ENCODE measurements at regions not wholly inside any gene's neighbourhood (a gene's known extent, or its start where the extent isn't known, plus 50 kb on each side); places are given as distances from the start of the nearest gene placed in this dataset.
"Not testable (repeated sequence)": the region's sequence is repeated elsewhere in the genome, so short reads cannot be mapped to it uniquely, and the experiment has no call there.

DNA sequence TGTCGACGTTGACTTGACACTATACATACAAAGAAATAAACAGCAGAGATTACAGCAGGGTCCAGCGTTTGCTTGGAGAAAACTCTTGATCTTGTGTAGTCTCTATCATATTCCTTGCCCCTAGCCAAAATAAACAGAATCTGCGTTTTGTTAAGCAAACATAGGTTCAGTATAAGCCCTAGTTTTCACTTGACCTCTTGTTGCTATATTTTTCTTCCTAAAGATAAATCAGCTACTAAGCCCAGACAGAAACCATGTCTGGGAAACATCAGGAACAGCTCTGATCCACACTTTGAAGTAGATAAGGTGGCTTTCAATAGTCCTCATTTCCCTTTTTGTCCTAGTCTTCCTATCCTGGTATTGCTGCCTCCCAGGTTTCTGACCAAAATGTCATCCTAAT is 328.2 kb upstream of the MAGI2 start:
- TF ChIP-seq, protein P1, sequence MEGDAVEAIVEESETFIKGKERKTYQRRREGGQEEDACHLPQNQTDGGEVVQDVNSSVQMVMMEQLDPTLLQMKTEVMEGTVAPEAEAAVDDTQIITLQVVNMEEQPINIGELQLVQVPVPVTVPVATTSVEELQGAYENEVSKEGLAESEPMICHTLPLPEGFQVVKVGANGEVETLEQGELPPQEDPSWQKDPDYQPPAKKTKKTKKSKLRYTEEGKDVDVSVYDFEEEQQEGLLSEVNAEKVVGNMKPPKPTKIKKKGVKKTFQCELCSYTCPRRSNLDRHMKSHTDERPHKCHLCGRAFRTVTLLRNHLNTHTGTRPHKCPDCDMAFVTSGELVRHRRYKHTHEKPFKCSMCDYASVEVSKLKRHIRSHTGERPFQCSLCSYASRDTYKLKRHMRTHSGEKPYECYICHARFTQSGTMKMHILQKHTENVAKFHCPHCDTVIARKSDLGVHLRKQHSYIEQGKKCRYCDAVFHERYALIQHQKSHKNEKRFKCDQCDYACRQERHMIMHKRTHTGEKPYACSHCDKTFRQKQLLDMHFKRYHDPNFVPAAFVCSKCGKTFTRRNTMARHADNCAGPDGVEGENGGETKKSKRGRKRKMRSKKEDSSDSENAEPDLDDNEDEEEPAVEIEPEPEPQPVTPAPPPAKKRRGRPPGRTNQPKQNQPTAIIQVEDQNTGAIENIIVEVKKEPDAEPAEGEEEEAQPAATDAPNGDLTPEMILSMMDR (IDR thresholded peaks at IDR 0.05; ENCODE audit: low read depth, low read length), result no peak
- H3K4me3 ChIP-seq (ENCODE audit: low read depth, low read length), result no peak overlapping the region

DNA sequence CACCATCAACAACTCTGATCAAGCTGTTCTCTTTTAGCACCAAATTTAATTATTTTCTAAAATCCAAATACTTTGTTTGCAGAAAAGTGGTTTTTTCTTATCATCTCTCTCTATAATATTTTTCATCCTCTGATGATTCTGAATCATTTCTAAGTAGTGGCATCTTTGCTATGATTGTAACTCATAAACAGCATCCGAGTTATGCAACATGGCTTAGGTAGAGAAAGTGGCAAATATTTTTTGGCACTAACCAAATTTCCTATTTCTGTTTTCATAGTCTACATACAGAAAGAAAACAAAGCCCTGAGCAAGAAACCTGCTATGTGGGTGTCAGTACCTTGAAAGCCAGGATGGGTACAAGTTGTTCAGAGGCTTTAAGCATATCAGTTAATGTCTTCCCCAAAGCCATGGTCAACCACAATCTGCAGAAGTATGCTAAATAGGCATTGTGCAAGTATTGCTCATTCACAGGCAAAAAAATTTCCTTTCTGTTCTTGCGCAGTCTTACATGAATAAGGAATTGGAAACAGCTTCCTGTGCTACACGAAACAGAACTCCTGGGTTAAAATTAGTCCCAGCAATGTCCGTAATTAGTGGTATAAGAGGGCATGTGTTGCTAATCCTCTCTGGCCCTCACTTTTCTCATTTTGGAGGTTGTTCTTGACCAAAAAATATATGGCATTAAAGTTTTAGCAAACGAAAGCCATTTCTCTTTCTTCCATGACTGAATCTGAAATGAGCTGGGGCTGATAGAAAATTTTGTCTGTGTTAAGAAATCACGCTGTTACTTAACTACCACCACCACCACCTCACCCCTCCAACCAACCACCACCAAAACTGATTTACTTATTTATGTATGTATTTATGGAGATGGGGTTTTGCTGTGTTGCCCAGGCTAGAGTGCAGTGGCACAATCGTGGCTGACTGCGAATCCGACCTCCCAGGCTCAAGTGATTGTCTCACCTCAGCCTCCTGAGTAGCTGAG is 325.6 kb upstream of the MAGI2 start:
- TF ChIP-seq, protein P1 (IDR thresholded peaks at IDR 0.05; ENCODE audit: low read depth, low read length), result no peak
- no peak overlapping the region; the same call in 1 of the 2 replicates for H3K4me3 ChIP-seq (ENCODE audit: low read depth, low read length)

DNA sequence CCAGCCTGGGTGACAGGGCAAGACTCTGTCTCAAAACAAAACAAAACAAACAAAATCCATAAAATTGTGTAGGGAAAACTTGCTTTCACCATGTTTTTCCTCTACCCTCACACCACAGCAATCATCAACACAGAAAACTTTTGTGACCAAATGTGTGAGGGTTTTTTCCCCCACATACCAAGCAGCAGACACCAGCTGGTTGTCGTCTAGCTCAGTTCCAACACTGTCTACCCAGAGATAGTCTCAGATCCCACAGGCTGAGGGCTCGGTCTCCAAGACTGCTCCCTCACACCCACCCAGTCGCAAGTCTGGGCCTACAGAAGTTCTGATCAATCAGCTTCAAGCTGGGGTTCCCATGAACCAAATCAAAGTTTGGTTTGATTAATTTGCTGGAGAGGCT is 322.4 kb upstream of the MAGI2 start:
- TF ChIP-seq, protein P1 (IDR thresholded peaks at IDR 0.05; ENCODE audit: low read depth, low read length), result no peak
- no peak overlapping the region for H3K4me3 ChIP-seq (ENCODE audit: low read depth, low read length)

- H3K4me3 ChIP-seq (ENCODE audit: low read depth, low read length), result no peak overlapping the region
- TF ChIP-seq, protein P1 (IDR thresholded peaks at IDR 0.05; ENCODE audit: low read depth, low read length), result no peak
Measured at GRCh38 chr7:79774150-79774549, 320.7 kb upstream of the MAGI2 start.

DNA sequence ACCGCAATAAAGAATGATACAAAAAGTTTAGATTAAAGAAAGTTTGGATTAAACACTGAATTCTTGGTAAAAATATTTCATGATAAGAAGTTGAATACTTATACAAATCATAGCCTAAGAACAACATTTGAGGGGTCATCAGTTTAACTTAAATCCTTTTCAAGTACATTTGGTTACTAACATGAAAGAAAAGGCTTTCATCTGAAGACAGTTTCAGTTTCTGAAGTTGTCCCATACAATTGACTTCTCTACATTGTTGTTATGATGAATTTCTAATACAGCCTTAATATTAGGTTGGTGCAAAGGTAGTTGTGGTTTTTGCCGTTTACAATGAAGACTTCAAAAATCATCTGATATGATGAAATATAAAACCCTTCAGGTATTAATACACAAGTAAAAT is 317.5 kb upstream of the MAGI2 start:
- TF ChIP-seq, protein P1 (IDR thresholded peaks at IDR 0.05; ENCODE audit: low read depth, low read length), result no peak
- no peak overlapping the region for H3K4me3 ChIP-seq (ENCODE audit: low read depth, low read length)

DNA sequence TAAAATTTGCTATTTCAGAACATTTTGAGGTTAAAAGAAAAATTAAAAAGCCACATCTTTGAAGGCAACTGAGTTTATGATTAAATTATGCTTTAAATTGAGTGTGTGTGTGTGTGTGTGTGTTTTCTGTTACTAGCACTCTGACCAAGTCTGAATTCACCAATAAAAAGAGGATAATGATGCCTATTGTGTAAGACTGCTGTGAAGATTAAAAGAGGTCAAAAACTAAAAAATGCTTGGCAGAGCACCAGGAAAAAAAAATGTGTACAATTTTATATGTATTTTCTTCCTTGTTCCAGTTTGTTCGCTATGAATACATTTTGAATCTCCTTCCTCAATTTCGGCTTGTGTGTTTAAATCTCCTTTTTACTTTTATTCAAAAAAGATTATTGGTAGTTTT is 316.6 kb upstream of the MAGI2 start:
- TF ChIP-seq, protein P1 (IDR thresholded peaks at IDR 0.05; ENCODE audit: low read depth, low read length), result no peak
- no peak overlapping the region for H3K4me3 ChIP-seq (ENCODE audit: low read depth, low read length)

- not testable (repeated sequence) for H3K4me3 ChIP-seq (ENCODE audit: low read depth, low read length)
Measured at GRCh38 chr7:79767876-79768560, 314.6 kb upstream of the MAGI2 start.

DNA sequence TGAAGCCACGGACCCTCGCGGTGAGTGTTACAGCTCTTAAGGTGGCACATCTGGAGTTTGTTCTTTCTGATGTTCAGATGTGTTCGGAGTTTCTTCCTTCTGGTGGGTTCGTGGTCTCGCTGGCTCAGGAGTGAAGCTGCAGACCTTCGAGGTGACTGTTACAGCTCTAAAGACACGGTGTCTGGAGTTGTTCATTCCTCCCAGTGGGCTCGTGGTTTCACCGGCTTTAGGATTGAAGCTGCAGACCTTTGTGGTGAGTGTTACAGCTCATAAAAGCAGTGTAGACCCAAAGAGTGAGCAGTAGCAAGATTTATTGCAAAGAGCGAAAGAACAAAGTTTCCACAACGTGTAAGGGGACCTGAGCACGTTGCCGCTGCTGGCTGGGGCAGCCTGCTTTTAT is 313.7 kb upstream of the MAGI2 start:
- H3K4me3 ChIP-seq (ENCODE audit: low read depth, low read length), result not testable (repeated sequence)

All from WI38 (cell line).